Smooth muscle cell (in vitro differentiated cells): ENCODE measurements at regions not wholly inside any gene's neighbourhood (a gene's known extent, or its start where the extent isn't known, plus 50 kb on each side); places are given as distances from the start of the nearest gene placed in this dataset.
A peak's percentile ranks its signal among the peaks of the same experiment; 100 is the strongest.

ENCODE experiments used
- DNase-seq: peaks from one replicate; lab custom pipeline; 2025; ENCODE audit not compliant: unreplicated experiment; lab: John Stamatoyannopoulos, UW
- H2AFZ ChIP-seq: fragments of 200-600 bp; sonication (generic); 2 replicates; pipeline ENCODE4 v1.6.0; 2016; ENCODE audit warnings: antibody characterized with exemption, low read depth, mild to moderate bottlenecking
- H3F3A ChIP-seq: fragments of 200-600 bp; sonication (generic); 2 replicates; pipeline ENCODE4 v1.6.0; 2017; ENCODE audit warnings: antibody characterized with exemption, low read depth
- H3K27ac ChIP-seq: fragments of 200-600 bp; sonication (generic); 2 replicates; pipeline ENCODE4 v1.5.1; 2016; ENCODE audit warnings: low read depth, mild to moderate bottlenecking
- H3K27me3 ChIP-seq: fragments of 200-600 bp; sonication (generic); 2 replicates; pipeline ENCODE4 v1.6.1; 2016; ENCODE audit warnings: low read depth, mild to moderate bottlenecking
- H3K36me3 ChIP-seq: fragments of 200-600 bp; sonication (generic); 2 replicates; pipeline ENCODE4 v1.5.1; 2016; ENCODE audit warnings: low read depth
- H3K4me1 ChIP-seq: fragments of 200-600 bp; sonication (generic); 2 replicates; pipeline ENCODE4 v1.5.1; 2016; ENCODE audit warnings: low read depth
- H3K4me2 ChIP-seq: fragments of 200-600 bp; sonication (generic); 2 replicates; pipeline ENCODE4 v1.6.0; 2016; ENCODE audit warnings: mild to moderate bottlenecking
- H3K4me3 ChIP-seq: fragments of 200-600 bp; sonication (generic); 2 replicates; pipeline ENCODE4 v1.5.1; 2016; ENCODE audit warnings: mild to moderate bottlenecking
- H3K79me2 ChIP-seq: fragments of 200-600 bp; sonication (generic); 2 replicates; pipeline ENCODE4 v1.6.0; 2016; ENCODE audit warnings: low read depth, mild to moderate bottlenecking
- H3K9ac ChIP-seq: fragments of 200-600 bp; sonication (generic); 2 replicates; pipeline ENCODE4 v1.6.0; 2016; ENCODE audit warnings: low read depth
- H3K9me3 ChIP-seq: fragments of 200-600 bp; sonication (generic); replicated peaks from 2 replicates; pipeline ENCODE4 v1.5.1; 2016; ENCODE audit warnings: low read depth
- H4K20me1 ChIP-seq: fragments of 200-600 bp; sonication (generic); 2 replicates; pipeline ENCODE4 v1.6.0; 2016; ENCODE audit warnings: low read depth
- WGBS: methylation state at CpG from one replicate; pipeline ENCODE4 v1.1.7; 2016; ENCODE audit warnings: low lambda C conversion rate; 5-methylcytosine and 5-hydroxymethylcytosine counted together
- TF ChIP-seq, protein P1 (sequence below): fragments of 200-600 bp; sonication (generic); IDR thresholded peaks from 2 replicates; pipeline ENCODE4 v1.5.1; 2017; ENCODE audit warnings: borderline replicate concordance, mild to moderate bottlenecking, antibody characterized with exemption; ENCODE audit not compliant: insufficient read depth, poor library complexity, severe bottlenecking

DNA sequence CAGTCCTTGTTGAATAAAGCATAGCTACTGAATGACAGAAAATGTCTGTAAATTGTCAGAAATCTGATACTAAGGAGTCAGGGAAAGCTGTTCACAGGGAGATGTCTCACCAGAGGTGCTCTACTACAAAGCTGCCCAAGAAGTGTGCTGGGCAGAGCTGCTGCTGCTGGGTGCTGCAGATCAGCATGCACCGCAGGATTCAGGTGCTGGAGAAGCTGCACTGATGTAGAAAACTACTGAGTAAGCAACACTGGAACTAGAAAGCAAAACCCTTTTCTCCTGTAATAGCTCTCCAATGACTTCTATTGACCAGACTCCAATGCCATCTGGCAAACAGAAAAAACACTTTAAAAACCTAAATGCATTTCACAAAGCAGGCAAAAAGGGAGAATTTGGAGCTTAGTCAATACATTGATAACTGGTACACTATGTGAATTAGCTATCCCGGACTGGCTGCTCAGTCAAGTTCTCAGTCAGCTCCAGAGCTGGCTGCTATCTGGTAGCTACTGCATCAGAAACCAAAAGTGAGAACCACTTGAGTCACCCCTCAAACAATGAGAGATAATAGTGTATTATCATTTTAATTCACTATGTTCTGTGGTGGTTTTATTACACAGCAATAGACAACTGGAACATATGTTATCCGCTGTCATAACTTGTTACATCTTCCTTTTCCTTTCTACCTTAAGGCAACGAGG is 493.1 kb downstream of the CPS1 start:
- no peaks in the 10 kb centered on the region for H4K20me1 ChIP-seq
- H2AFZ ChIP-seq: no peak overlapping the region
- no peak overlapping the region for H3K9ac ChIP-seq
- H3K27me3 ChIP-seq: no peaks in the 10 kb centered on the region
- no peaks in the 10 kb centered on the region for H3F3A ChIP-seq
- no peak overlapping the region for H3K4me2 ChIP-seq
- no peak overlapping the region for H3K4me3 ChIP-seq
- TF ChIP-seq, protein P1, sequence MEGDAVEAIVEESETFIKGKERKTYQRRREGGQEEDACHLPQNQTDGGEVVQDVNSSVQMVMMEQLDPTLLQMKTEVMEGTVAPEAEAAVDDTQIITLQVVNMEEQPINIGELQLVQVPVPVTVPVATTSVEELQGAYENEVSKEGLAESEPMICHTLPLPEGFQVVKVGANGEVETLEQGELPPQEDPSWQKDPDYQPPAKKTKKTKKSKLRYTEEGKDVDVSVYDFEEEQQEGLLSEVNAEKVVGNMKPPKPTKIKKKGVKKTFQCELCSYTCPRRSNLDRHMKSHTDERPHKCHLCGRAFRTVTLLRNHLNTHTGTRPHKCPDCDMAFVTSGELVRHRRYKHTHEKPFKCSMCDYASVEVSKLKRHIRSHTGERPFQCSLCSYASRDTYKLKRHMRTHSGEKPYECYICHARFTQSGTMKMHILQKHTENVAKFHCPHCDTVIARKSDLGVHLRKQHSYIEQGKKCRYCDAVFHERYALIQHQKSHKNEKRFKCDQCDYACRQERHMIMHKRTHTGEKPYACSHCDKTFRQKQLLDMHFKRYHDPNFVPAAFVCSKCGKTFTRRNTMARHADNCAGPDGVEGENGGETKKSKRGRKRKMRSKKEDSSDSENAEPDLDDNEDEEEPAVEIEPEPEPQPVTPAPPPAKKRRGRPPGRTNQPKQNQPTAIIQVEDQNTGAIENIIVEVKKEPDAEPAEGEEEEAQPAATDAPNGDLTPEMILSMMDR: no peak
- H3K27ac ChIP-seq: no peak overlapping the region
- no peaks in the 10 kb centered on the region for H3K79me2 ChIP-seq
- H3K36me3 ChIP-seq: no peaks in the 10 kb centered on the region
- no peaks in the 10 kb centered on the region for H3K4me1 ChIP-seq
- no peak for DNase-seq
- H3K9me3 ChIP-seq: no peaks in the 10 kb centered on the region
- 93% methylated on average over 4 of the region's 4 CpGs for WGBS

DNA sequence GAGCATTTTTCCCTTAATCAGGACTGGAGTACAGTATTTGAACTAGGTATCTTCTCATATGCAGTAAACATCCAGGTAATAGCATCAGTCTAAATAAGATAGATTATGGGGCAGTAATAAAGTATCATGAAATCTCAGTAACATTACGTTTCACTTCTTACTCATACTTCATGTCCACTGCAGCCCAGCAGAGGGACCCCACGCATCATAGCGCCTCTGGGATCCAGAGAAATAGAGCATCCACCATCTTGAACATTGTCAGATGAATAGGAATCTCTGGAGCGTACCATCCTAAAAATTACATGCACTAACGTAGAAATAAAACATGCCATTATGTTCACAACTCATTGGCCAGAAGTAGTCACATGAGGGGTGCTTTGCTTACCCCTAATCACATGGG is 499.0 kb downstream of the CPS1 start:
- no peaks in the 10 kb centered on the region for H3K4me1 ChIP-seq
- no peaks in the 10 kb centered on the region for H3K36me3 ChIP-seq
- TF ChIP-seq, protein P1: peak; percentile 7
- no peak overlapping the region for H3K4me3 ChIP-seq
- H2AFZ ChIP-seq: no peak overlapping the region
- no peak overlapping the region for H3K27ac ChIP-seq
- no peak overlapping the region for H3K9ac ChIP-seq
- no peaks in the 10 kb centered on the region for H3F3A ChIP-seq
- H4K20me1 ChIP-seq: no peaks in the 10 kb centered on the region
- no peaks in the 10 kb centered on the region for H3K79me2 ChIP-seq
- 63% methylated on average over 5 of the region's 5 CpGs for WGBS
- no peak for DNase-seq
- no peak overlapping the region for H3K4me2 ChIP-seq
- H3K27me3 ChIP-seq: no peaks in the 10 kb centered on the region
- H3K9me3 ChIP-seq: no peaks in the 10 kb centered on the region

- H3K79me2 ChIP-seq: no peaks in the 10 kb centered on the region
- H3K27me3 ChIP-seq: no peaks in the 10 kb centered on the region
- H2AFZ ChIP-seq: peak overlapping the region; percentile 43
- WGBS: 75% methylated on average over 4 of the region's 4 CpGs
- no peaks in the 10 kb centered on the region for H3K4me1 ChIP-seq
- H3K9ac ChIP-seq: no peak overlapping the region
- H4K20me1 ChIP-seq: no peaks in the 10 kb centered on the region
- H3K9me3 ChIP-seq: no peaks in the 10 kb centered on the region
- H3K4me2 ChIP-seq: no peak overlapping the region
- no peak overlapping the region for H3K4me3 ChIP-seq
- DNase-seq: no peak
- TF ChIP-seq, protein P1: no peak
- H3K36me3 ChIP-seq: no peaks in the 10 kb centered on the region
- H3K27ac ChIP-seq: no peak overlapping the region
- no peaks in the 10 kb centered on the region for H3F3A ChIP-seq
These were observed 505.4 kb downstream of the CPS1 start for GRCh38 chr2:211061612-211062296.

GRCh38 chr2:211062297-211062612 is 505.9 kb downstream of the CPS1 start:
- Histone ChIP-seq H3K4me2 (no peak overlapping the region), H4K20me1 (no peaks in the 10 kb centered on the region), H3K9ac (no peak overlapping the region), H3K79me2 (no peaks in the 10 kb centered on the region), H3K36me3 (no peaks in the 10 kb centered on the region), H3K27ac (no peak overlapping the region), H3K4me3 (no peak overlapping the region), H3K4me1 (no peaks in the 10 kb centered on the region), H2AFZ (no peak overlapping the region), H3K9me3 (no peaks in the 10 kb centered on the region), H3K27me3 (no peaks in the 10 kb centered on the region), H3F3A (no peaks in the 10 kb centered on the region)
- TF ChIP-seq, protein P1: no peak
- no peak for DNase-seq
- 78% methylated on average over 5 of the region's 5 CpGs for WGBS
